Prostate gland (tissue), 2 donors: ENCODE measurements at regions not wholly inside any gene's neighbourhood (a gene's known extent, or its start where the extent isn't known, plus 50 kb on each side); places are given as distances from the start of the nearest gene placed in this dataset.

Experiments used
- POLR2A ChIP-seq: fragments of 450-650 bp; IDR thresholded peaks from one replicate; pipeline ENCODE4 v1.6.1; 2016; ENCODE audit warnings: antibody characterized with exemption, mild to moderate bottlenecking
- POLR2AphosphoS5 ChIP-seq: sonication (generic); formaldehyde crosslinking; IDR thresholded peaks from one replicate; pipeline ENCODE4 v1.6.1; 2017; ENCODE audit warnings: antibody characterized with exemption
- TF ChIP-seq, protein P1 (sequence below), 4 experiments: fragments of 200-600 bp in 2 of 4; fragments of 450-650 bp in 2 of 4; sonication (generic) in 2 of 4; IDR thresholded peaks; 1 replicate in 3 of 4; 2 replicates in 1 of 4; pipeline ENCODE4 v1.5.1; 2016 to 2019; ENCODE audit warnings: antibody characterized with exemption in 4 of 4, mild to moderate bottlenecking in 2 of 4, moderate library complexity in 2 of 4

DNA sequence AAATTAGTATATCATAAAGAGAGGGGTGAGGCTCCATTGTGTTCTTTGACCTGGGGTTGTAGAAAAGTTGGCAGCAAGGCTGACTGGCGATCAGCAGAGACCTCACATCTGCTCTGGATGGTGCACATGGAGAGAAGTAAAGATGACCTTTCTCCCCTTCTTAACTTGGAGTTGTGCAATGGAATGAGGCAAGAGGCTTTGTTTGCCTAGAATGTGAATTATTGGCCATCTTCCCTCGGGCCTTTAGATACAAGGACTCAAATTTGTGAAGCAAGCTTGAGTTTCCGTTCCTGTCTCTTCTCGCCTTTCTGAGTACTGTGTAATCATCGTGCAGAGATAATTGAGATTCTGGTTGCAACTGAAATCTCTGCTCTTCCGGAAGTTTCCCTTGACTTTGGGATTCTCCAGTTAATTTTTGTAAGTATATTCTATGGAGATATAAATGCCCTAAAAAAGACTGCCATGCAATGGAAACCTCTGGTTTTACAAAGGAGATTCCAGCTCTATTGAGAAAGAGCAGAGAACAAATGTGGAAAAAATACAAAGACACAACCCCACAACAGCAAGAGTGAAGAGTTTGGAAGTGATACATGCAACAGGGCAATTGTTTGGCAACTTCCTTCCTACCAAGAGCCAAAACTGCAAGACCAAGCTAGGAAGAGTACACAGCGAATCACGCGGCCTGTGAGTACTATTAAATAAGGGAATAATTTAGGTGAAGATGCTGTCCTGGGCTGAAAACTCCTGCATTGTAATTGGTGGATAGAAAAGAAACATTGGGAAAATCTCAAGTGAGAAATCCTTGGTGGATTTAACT is 542.3 kb upstream of the NRP1 start:
- TF ChIP-seq, protein P1, sequence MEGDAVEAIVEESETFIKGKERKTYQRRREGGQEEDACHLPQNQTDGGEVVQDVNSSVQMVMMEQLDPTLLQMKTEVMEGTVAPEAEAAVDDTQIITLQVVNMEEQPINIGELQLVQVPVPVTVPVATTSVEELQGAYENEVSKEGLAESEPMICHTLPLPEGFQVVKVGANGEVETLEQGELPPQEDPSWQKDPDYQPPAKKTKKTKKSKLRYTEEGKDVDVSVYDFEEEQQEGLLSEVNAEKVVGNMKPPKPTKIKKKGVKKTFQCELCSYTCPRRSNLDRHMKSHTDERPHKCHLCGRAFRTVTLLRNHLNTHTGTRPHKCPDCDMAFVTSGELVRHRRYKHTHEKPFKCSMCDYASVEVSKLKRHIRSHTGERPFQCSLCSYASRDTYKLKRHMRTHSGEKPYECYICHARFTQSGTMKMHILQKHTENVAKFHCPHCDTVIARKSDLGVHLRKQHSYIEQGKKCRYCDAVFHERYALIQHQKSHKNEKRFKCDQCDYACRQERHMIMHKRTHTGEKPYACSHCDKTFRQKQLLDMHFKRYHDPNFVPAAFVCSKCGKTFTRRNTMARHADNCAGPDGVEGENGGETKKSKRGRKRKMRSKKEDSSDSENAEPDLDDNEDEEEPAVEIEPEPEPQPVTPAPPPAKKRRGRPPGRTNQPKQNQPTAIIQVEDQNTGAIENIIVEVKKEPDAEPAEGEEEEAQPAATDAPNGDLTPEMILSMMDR (IDR thresholded peaks at IDR 0.05): no peak
- TF ChIP-seq POLR2A (no peak), POLR2AphosphoS5 (no peak)
